Stimulated activated naive CD8-positive, alpha-beta T cell treated with anti-CD3 and anti-CD28 coated beads, Interleukin-15, amount 100 ng/mL, for 72 hours (primary cell): ENCODE measurements at regions not wholly inside any gene's neighbourhood (a gene's known extent, or its start where the extent isn't known, plus 50 kb on each side); places are given as distances from the start of the nearest gene placed in this dataset.

ENCODE experiments used
- ATAC-seq: fragments of 150-1000 bp; cut with Tn5 transposase; 2 replicates; pipeline ENCODE4 v1.10.0; 2021; ENCODE audit warnings: mild to moderate bottlenecking, moderate library complexity
- DNase-seq, 2 donors: peaks; one replicate each; pipeline ENCODE4 v3.0.0; 2021 to 2022
- H3K27ac Mint-ChIP-seq, 2 donors: one replicate each; pipeline ENCODE4 v1.8.0; 2022; ENCODE audit warnings: mild to moderate bottlenecking in 2 of 2, mixed read lengths in 2 of 2, moderate library complexity in 2 of 2
- H3K27me3 Mint-ChIP-seq: one replicate; pipeline ENCODE4 v1.8.0; 2022; ENCODE audit warnings: mixed read lengths
- H3K4me1 Mint-ChIP-seq: one replicate; pipeline ENCODE4 v1.8.0; 2022; ENCODE audit warnings: mild to moderate bottlenecking, mixed read lengths
- H3K4me3 Mint-ChIP-seq, 2 donors: one replicate each; pipeline ENCODE4 v1.8.0; 2022; ENCODE audit warnings: mild to moderate bottlenecking in 2 of 2, mixed read lengths in 2 of 2, moderate library complexity in 1 of 2
- H3K9me3 Mint-ChIP-seq, 2 donors: one replicate each; pipeline ENCODE4 v1.8.0; 2022; ENCODE audit warnings: mixed read lengths in 2 of 2

GRCh38 chr1:82420584-82420983, 619.9 kb downstream of the ADGRL2 start:
- Mint-ChIP-seq H3K4me1 (no peaks in the 10 kb centered on the region), H3K27ac (no peak overlapping the region), H3K4me3 (no peak overlapping the region), H3K27me3 (no peaks in the 10 kb centered on the region), H3K9me3 (no peaks in the 10 kb centered on the region)
- DNase-seq (no peak), ATAC-seq (no peak)

GRCh38 chr1:82411605-82412004, 610.9 kb downstream of the ADGRL2 start:
- ATAC-seq: no peak
- H3K27ac Mint-ChIP-seq: no peak overlapping the region
- no peak for DNase-seq
- H3K9me3 Mint-ChIP-seq: peaks cover 0 to 3% of the 10 kb centered on the region in 2 donors
- H3K27me3 Mint-ChIP-seq: no peaks in the 10 kb centered on the region
- no peak overlapping the region for H3K4me3 Mint-ChIP-seq
- H3K4me1 Mint-ChIP-seq: no peaks in the 10 kb centered on the region

GRCh38 chr1:82405333-82405732, 604.6 kb downstream of the ADGRL2 start:
- Mint-ChIP-seq H3K27ac (no peak overlapping the region), H3K4me1 (no peaks in the 10 kb centered on the region), H3K27me3 (no peaks in the 10 kb centered on the region), H3K9me3 (peaks cover 5 to 6% of the 10 kb centered on the region in 2 donors), H3K4me3 (no peak overlapping the region)
- DNase-seq (no peak), ATAC-seq (no peak)

GRCh38 chr1:82401116-82401515, 600.4 kb downstream of the ADGRL2 start:
- ATAC-seq (no peak), DNase-seq (no peak)
- no peaks in the 10 kb centered on the region for H3K27me3 Mint-ChIP-seq
- H3K4me1 Mint-ChIP-seq: no peaks in the 10 kb centered on the region
- H3K9me3 Mint-ChIP-seq: peaks cover 0 to 6% of the 10 kb centered on the region in 2 donors
- H3K4me3 Mint-ChIP-seq: no peak overlapping the region
- no peak overlapping the region for H3K27ac Mint-ChIP-seq

- ATAC-seq (no peak), DNase-seq (no peak)
- Mint-ChIP-seq H3K4me1 (no peaks in the 10 kb centered on the region), H3K27me3 (no peaks in the 10 kb centered on the region), H3K9me3 (peaks cover 0 to 6% of the 10 kb centered on the region in 2 donors), H3K27ac (no peak overlapping the region), H3K4me3 (no peak overlapping the region)
Observed at GRCh38 chr1:82400521-82400920, 599.8 kb downstream of the ADGRL2 start.

- no peaks in the 10 kb centered on the region for H3K27me3 Mint-ChIP-seq
- DNase-seq: no peak
- H3K4me3 Mint-ChIP-seq: no peak overlapping the region
- no peaks in the 10 kb centered on the region for H3K4me1 Mint-ChIP-seq
- no peak overlapping the region for H3K27ac Mint-ChIP-seq
- H3K9me3 Mint-ChIP-seq: peaks cover 0 to under 1% of the 10 kb centered on the region in 2 donors
- ATAC-seq: no peak
Observed at GRCh38 chr1:82399093-82399492, 598.4 kb downstream of the ADGRL2 start.

- no peak overlapping the region for H3K27ac Mint-ChIP-seq
- ATAC-seq (no peak), DNase-seq (no peak)
- no peaks in the 10 kb centered on the region for H3K27me3 Mint-ChIP-seq
- no peaks in the 10 kb centered on the region for H3K4me1 Mint-ChIP-seq
- H3K9me3 Mint-ChIP-seq: no peaks in the 10 kb centered on the region
- no peak overlapping the region for H3K4me3 Mint-ChIP-seq
Observed at GRCh38 chr1:82398357-82398756, 597.6 kb downstream of the ADGRL2 start.

GRCh38 chr1:82395440-82395839, 594.7 kb downstream of the ADGRL2 start:
- no peaks in the 10 kb centered on the region for H3K27me3 Mint-ChIP-seq
- H3K9me3 Mint-ChIP-seq: no peaks in the 10 kb centered on the region
- DNase-seq: no peak
- no peak for ATAC-seq
- H3K27ac Mint-ChIP-seq: no peak overlapping the region
- no peaks in the 10 kb centered on the region for H3K4me1 Mint-ChIP-seq
- H3K4me3 Mint-ChIP-seq: no peak overlapping the region

GRCh38 chr1:82392946-82393345, 592.2 kb downstream of the ADGRL2 start:
- Mint-ChIP-seq H3K9me3 (no peaks in the 10 kb centered on the region), H3K4me1 (no peaks in the 10 kb centered on the region), H3K27me3 (no peaks in the 10 kb centered on the region), H3K4me3 (no peak overlapping the region), H3K27ac (no peak overlapping the region)
- no peak for DNase-seq
- ATAC-seq: no peak

- DNase-seq: no peak
- Mint-ChIP-seq H3K9me3 (no peaks in the 10 kb centered on the region), H3K27me3 (no peaks in the 10 kb centered on the region), H3K4me3 (no peak overlapping the region), H3K4me1 (no peaks in the 10 kb centered on the region), H3K27ac (no peak overlapping the region)
- ATAC-seq: no peak
Observed at GRCh38 chr1:82392513-82392912, 591.8 kb downstream of the ADGRL2 start.

- H3K4me1 Mint-ChIP-seq: no peaks in the 10 kb centered on the region
- no peaks in the 10 kb centered on the region for H3K9me3 Mint-ChIP-seq
- no peak overlapping the region for H3K4me3 Mint-ChIP-seq
- H3K27ac Mint-ChIP-seq: no peak overlapping the region
- no peak for ATAC-seq
- H3K27me3 Mint-ChIP-seq: no peaks in the 10 kb centered on the region
- DNase-seq: no peak
Observed at GRCh38 chr1:82391712-82392111, 591.0 kb downstream of the ADGRL2 start.

GRCh38 chr1:82390627-82391026, 589.9 kb downstream of the ADGRL2 start:
- no peak overlapping the region for H3K4me3 Mint-ChIP-seq
- ATAC-seq (no peak), DNase-seq (no peak)
- H3K27me3 Mint-ChIP-seq: no peaks in the 10 kb centered on the region
- no peaks in the 10 kb centered on the region for H3K9me3 Mint-ChIP-seq
- no peaks in the 10 kb centered on the region for H3K4me1 Mint-ChIP-seq
- no peak overlapping the region for H3K27ac Mint-ChIP-seq

- DNase-seq (no peak), ATAC-seq (no peak)
- Mint-ChIP-seq H3K27ac (no peak overlapping the region), H3K4me3 (no peak overlapping the region), H3K9me3 (no peaks in the 10 kb centered on the region), H3K4me1 (no peaks in the 10 kb centered on the region), H3K27me3 (no peaks in the 10 kb centered on the region)
Observed at GRCh38 chr1:82388679-82389078, 587.9 kb downstream of the ADGRL2 start.

- H3K9me3 Mint-ChIP-seq: no peaks in the 10 kb centered on the region
- no peaks in the 10 kb centered on the region for H3K27me3 Mint-ChIP-seq
- H3K27ac Mint-ChIP-seq: no peak overlapping the region
Observed at GRCh38 chr1:82387012-82387366, 586.3 kb downstream of the ADGRL2 start.

GRCh38 chr1:82386365-82387011, 585.8 kb downstream of the ADGRL2 start:
- Mint-ChIP-seq H3K9me3 (no peaks in the 10 kb centered on the region), H3K4me1 (no peaks in the 10 kb centered on the region), H3K4me3 (no peak overlapping the region), H3K27me3 (no peaks in the 10 kb centered on the region), H3K27ac (no peak overlapping the region)
- DNase-seq (no peak), ATAC-seq (no peak)

More at GRCh38 chr1:82387012-82387366, 586.3 kb downstream of the ADGRL2 start:
- no peaks in the 10 kb centered on the region for H3K4me1 Mint-ChIP-seq
- DNase-seq: no peak
- ATAC-seq: no peak
- no peak overlapping the region for H3K4me3 Mint-ChIP-seq

GRCh38 chr1:82384776-82385175, 584.0 kb downstream of the ADGRL2 start:
- Mint-ChIP-seq H3K27me3 (no peaks in the 10 kb centered on the region), H3K9me3 (no peaks in the 10 kb centered on the region), H3K4me3 (no peak overlapping the region), H3K27ac (no peak overlapping the region), H3K4me1 (no peaks in the 10 kb centered on the region)
- ATAC-seq (no peak), DNase-seq (no peak)

- ATAC-seq: no peak
- Mint-ChIP-seq H3K27ac (no peak overlapping the region), H3K4me1 (no peaks in the 10 kb centered on the region), H3K27me3 (no peaks in the 10 kb centered on the region), H3K9me3 (no peaks in the 10 kb centered on the region), H3K4me3 (no peak overlapping the region)
- no peak for DNase-seq
Observed at GRCh38 chr1:82377201-82377884, 576.6 kb downstream of the ADGRL2 start.
